H1 (cell line): ENCODE measurements at regions not wholly inside any gene's neighbourhood (a gene's known extent, or its start where the extent isn't known, plus 50 kb on each side); places are given as distances from the start of the nearest gene placed in this dataset.

Experiments used
- CTCF ChIA-PET: fragments of 300-600 bp; sonication (Branson Sonifier 250); formaldehyde crosslinking; loops from one replicate; lab custom pipeline; 2021; ENCODE audit not compliant: partially characterized antibody; lab: Charles Lee
- POLR2A ChIA-PET: fragments of 300-600 bp; sonication (Branson Sonifier 250); formaldehyde crosslinking; loops from one replicate; lab custom pipeline; 2021; ENCODE audit warnings: inconsistent platforms; ENCODE audit not compliant: partially characterized antibody; lab: Charles Lee
- DNase-seq, 2 experiments: peaks; one replicate each; pipeline versions ENCODE4 v3.0.0 to v3.0.0-alpha.2; 2010 to 2022; ENCODE audit warnings: low spot score in 2 of 2, low read depth in 1 of 2, mixed read lengths in 1 of 2
- FAIRE-seq: peaks from 2 replicates; lab custom pipeline; 2011; peaks lifted over from hg19 to GRCh38; lab: Jason Lieb, UNC
- H2AFZ ChIP-seq: 2 replicates; pipeline ENCODE4 v1.8.1; 2012; ENCODE audit warnings: low read length, inconsistent platforms
- H2AK5ac ChIP-seq: 2 replicates; pipeline ENCODE4 v1.6.1; 2013; ENCODE audit warnings: low read depth, low read length
- H2BK120ac ChIP-seq: replicated peaks from 2 replicates; pipeline ENCODE3; 2013; ENCODE audit warnings: low read depth, low read length, inconsistent platforms
- H2BK12ac ChIP-seq: 2 replicates; pipeline ENCODE4 v1.6.1; 2013; ENCODE audit warnings: low read depth, low read length
- H2BK15ac ChIP-seq: 2 replicates; pipeline ENCODE4 v1.6.1; 2013; ENCODE audit warnings: low read length
- H2BK20ac ChIP-seq: 2 replicates; pipeline ENCODE4 v1.6.1; 2013; ENCODE audit warnings: low read length
- H2BK5ac ChIP-seq: 2 replicates; pipeline ENCODE4 v1.6.1; 2013; ENCODE audit warnings: low read depth, low read length
- H3K14ac ChIP-seq: 2 replicates; pipeline ENCODE4 v1.6.1; 2013; ENCODE audit warnings: inconsistent platforms; ENCODE audit not compliant: insufficient read length
- H3K18ac ChIP-seq: 2 replicates; pipeline ENCODE4 v1.6.1; 2013; ENCODE audit warnings: low read length; ENCODE audit errors: extremely low read depth
- H3K23ac ChIP-seq: 2 replicates; pipeline ENCODE4 v1.6.1; 2013; ENCODE audit warnings: inconsistent platforms; ENCODE audit not compliant: insufficient read length
- H3K23me2 ChIP-seq: 2 replicates; pipeline ENCODE4 v1.6.1; 2013; ENCODE audit warnings: low read depth, low read length
- H3K27ac ChIP-seq: 2 replicates; pipeline ENCODE4 v1.6.1; 2011; ENCODE audit warnings: low read depth, low read length, inconsistent platforms
- H3K27me3 ChIP-seq, 4 experiments: replicated peaks in 1 of 4; 1 replicate in 1 of 4; 2 replicates in 3 of 4; pipeline versions ENCODE4 v1.6.1 to v1.8.1; 2011 to 2013; ENCODE audit warnings: low read length in 3 of 4, mild to moderate bottlenecking in 3 of 4, inconsistent platforms in 2 of 4, mixed read lengths in 2 of 4, moderate library complexity in 1 of 4; ENCODE audit not compliant: control insufficient read depth in 3 of 4, insufficient read depth in 3 of 4; ENCODE audit errors: extremely low read depth in 1 of 4
- H3K36me3 ChIP-seq, 4 experiments: 2 replicates each; pipeline versions ENCODE4 v1.6.1 to v1.8.1; 2011 to 2013; ENCODE audit warnings: mild to moderate bottlenecking in 4 of 4, low read length in 3 of 4, moderate library complexity in 2 of 4, control low read depth in 1 of 4, inconsistent platforms in 1 of 4; ENCODE audit not compliant: insufficient read depth in 4 of 4, control insufficient read depth in 2 of 4
- H3K4ac ChIP-seq: replicated peaks from 2 replicates; pipeline ENCODE3; 2013; ENCODE audit warnings: low read length, low read depth, mixed read lengths, inconsistent platforms; ENCODE audit not compliant: insufficient read length
- H3K4me1 ChIP-seq, 4 experiments: replicated peaks in 1 of 4; 1 replicate in 1 of 4; 2 replicates in 3 of 4; pipeline versions ENCODE4 v1.6.1 to v1.8.1; 2011 to 2013; ENCODE audit warnings: low read length in 3 of 4, inconsistent platforms in 2 of 4, mixed read lengths in 1 of 4; ENCODE audit not compliant: insufficient read depth in 4 of 4, control insufficient read depth in 3 of 4
- H3K4me2 ChIP-seq, 2 experiments: 2 replicates each; pipeline versions ENCODE4 v1.6.1 to v1.8.1; 2011 to 2013; ENCODE audit warnings: low read depth in 2 of 2, low read length in 2 of 2, control low read depth in 1 of 2, inconsistent platforms in 1 of 2, mild to moderate bottlenecking in 1 of 2; ENCODE audit not compliant: insufficient read depth in 1 of 2
- H3K4me3 ChIP-seq, 4 experiments: fragments of 200-600, 300-600 bp in 1 of 4; sonication (generic), shearing (Covaris generic), sonication (Bioruptor Twin) in 1 of 4; 2 replicates each; pipeline versions ENCODE4 v1.5.1 to v1.8.1; 2011 to 2016; ENCODE audit warnings: low read length in 4 of 4, low read depth in 3 of 4, control low read depth in 2 of 4, inconsistent platforms in 2 of 4, mild to moderate bottlenecking in 2 of 4, mixed read lengths in 1 of 4, moderate library complexity in 1 of 4; ENCODE audit not compliant: insufficient read depth in 2 of 4; ENCODE audit errors: extremely low read depth in 1 of 4
- H3K56ac ChIP-seq: replicated peaks from 2 replicates; pipeline ENCODE3; 2013; ENCODE audit warnings: low read depth, mild to moderate bottlenecking, mixed read lengths, low read length, inconsistent platforms; ENCODE audit not compliant: insufficient read length
- H3K79me1 ChIP-seq: 2 replicates; pipeline ENCODE4 v1.6.1; 2013; ENCODE audit warnings: low read depth, low read length, control low read depth
- H3K79me2 ChIP-seq, 2 experiments: 2 replicates each; pipeline versions ENCODE4 v1.6.1 to v1.8.1; 2012 to 2013; ENCODE audit warnings: low read length in 2 of 2, mild to moderate bottlenecking in 2 of 2, inconsistent platforms in 1 of 2; ENCODE audit not compliant: insufficient read depth in 2 of 2, control insufficient read depth in 1 of 2
- H3K9ac ChIP-seq, 4 experiments: replicated peaks in 1 of 4; 1 replicate in 1 of 4; 2 replicates in 3 of 4; pipeline versions ENCODE4 v1.6.1 to v1.8.1; 2011 to 2013; ENCODE audit warnings: low read depth in 3 of 4, low read length in 3 of 4, control low read depth in 2 of 4, mild to moderate bottlenecking in 2 of 4, moderate library complexity in 2 of 4, inconsistent platforms in 1 of 4; ENCODE audit errors: extremely low read depth in 1 of 4
- H3K9me3 ChIP-seq, 2 experiments: 2 replicates each; pipeline versions ENCODE4 v1.6.1 to v1.8.1; 2012 to 2013; ENCODE audit warnings: mild to moderate bottlenecking in 2 of 2, moderate library complexity in 2 of 2, control low read depth in 1 of 2, inconsistent platforms in 1 of 2, low read depth in 1 of 2, low read length in 1 of 2, mixed read lengths in 1 of 2; ENCODE audit not compliant: insufficient read depth in 2 of 2
- H4K20me1 ChIP-seq, 2 experiments: replicated peaks in 1 of 2; 2 replicates each; pipeline versions ENCODE3 to v1.8.1; 2011 to 2013; ENCODE audit warnings: inconsistent platforms in 2 of 2, low read length in 2 of 2, mild to moderate bottlenecking in 1 of 2; ENCODE audit not compliant: insufficient read depth in 2 of 2, control insufficient read depth in 1 of 2
- H4K5ac ChIP-seq: 2 replicates; pipeline ENCODE4 v1.6.1; 2013; ENCODE audit warnings: low read length, low read depth, mixed read lengths, inconsistent platforms; ENCODE audit not compliant: insufficient read length
- H4K8ac ChIP-seq: 2 replicates; pipeline ENCODE4 v1.8.0; 2013; ENCODE audit warnings: mild to moderate bottlenecking, moderate library complexity, low read length, inconsistent platforms; ENCODE audit not compliant: insufficient read depth; ENCODE audit errors: extremely low read depth
- H4K91ac ChIP-seq: replicated peaks from 2 replicates; pipeline ENCODE3; 2013; ENCODE audit warnings: low read length, mixed read lengths, inconsistent platforms; ENCODE audit not compliant: insufficient read length
- ASH2L ChIP-seq: fragments of 200-600, 300-600 bp; sonication (generic); IDR thresholded peaks from one replicate; pipeline ENCODE4 v1.7.1; 2017; ENCODE audit warnings: low read length
- BACH1 ChIP-seq: IDR thresholded peaks from 2 replicates; pipeline ENCODE4 v1.6.1; 2012; ENCODE audit warnings: low read length, improper control_type of control experiment
- BRCA1 ChIP-seq: IDR thresholded peaks from 2 replicates; pipeline ENCODE4 v1.6.1; 2012; ENCODE audit warnings: low read depth, low read length, improper control_type of control experiment
- CBX5 ChIP-seq: fragments of 300-800, 300-1000 bp; sonication (generic); IDR thresholded peaks from 2 replicates; pipeline ENCODE4 v1.7.1; 2016; ENCODE audit warnings: antibody characterized with exemption, low read length, low read depth
- CBX8 ChIP-seq: fragments of 300-800, 300-1000 bp; sonication (generic); IDR thresholded peaks from 2 replicates; pipeline ENCODE4 v1.7.1; 2016; ENCODE audit warnings: low read depth, low read length, borderline replicate concordance
- CEBPB ChIP-seq: IDR thresholded peaks from 2 replicates; pipeline ENCODE4 v1.6.1; 2012; ENCODE audit warnings: low read depth, low read length
- MAFK ChIP-seq: IDR thresholded peaks from 2 replicates; pipeline ENCODE4 v1.6.1; 2012; ENCODE audit warnings: low read depth, mild to moderate bottlenecking, improper control_type of control experiment, low read length
- POLR2A ChIP-seq, 2 experiments: IDR thresholded peaks; 1 replicate in 1 of 2; 2 replicates in 1 of 2; pipeline ENCODE4 v1.6.1; 2011; ENCODE audit warnings: low read depth in 2 of 2, low read length in 2 of 2, mild to moderate bottlenecking in 2 of 2; ENCODE audit errors: control extremely low read depth in 1 of 2
- RAD21 ChIP-seq, 2 experiments: IDR thresholded peaks in 1 of 2; conservative IDR thresholded peaks in 1 of 2; 2 replicates each; pipeline ENCODE4 v1.6.1; 2011; ENCODE audit warnings: low read depth in 2 of 2, low read length in 2 of 2, improper control_type of control experiment in 1 of 2, inconsistent platforms in 1 of 2, mild to moderate bottlenecking in 1 of 2, moderate library complexity in 1 of 2
- RNF2 ChIP-seq: fragments of 200-900, 300-1000 bp; sonication (generic); IDR thresholded peaks from 2 replicates; pipeline ENCODE4 v1.7.1; 2016; ENCODE audit warnings: borderline replicate concordance, low read depth, mild to moderate bottlenecking, antibody characterized with exemption, low read length; ENCODE audit not compliant: poor library complexity, severe bottlenecking; ENCODE audit errors: missing control alignments
- RXRA ChIP-seq: IDR thresholded peaks from 2 replicates; pipeline ENCODE4 v1.6.1; 2011; ENCODE audit warnings: low read depth, mild to moderate bottlenecking, low read length, moderate library complexity; ENCODE audit not compliant: insufficient read depth
- SAP30 ChIP-seq: fragments of 300-600 bp; sonication (generic); IDR thresholded peaks from 2 replicates; pipeline ENCODE4 v1.7.1; 2012; ENCODE audit warnings: low read length, moderate library complexity, mild to moderate bottlenecking, inconsistent platforms; ENCODE audit not compliant: insufficient read depth, insufficient replicate concordance
- SP2 ChIP-seq: IDR thresholded peaks from 2 replicates; pipeline ENCODE4 v1.6.1; 2012; ENCODE audit warnings: mild to moderate bottlenecking, low read length, inconsistent platforms
- TBP ChIP-seq: IDR thresholded peaks from 2 replicates; pipeline ENCODE4 v1.6.1; 2011; ENCODE audit warnings: low read depth, low read length, improper control_type of control experiment
- TCF12 ChIP-seq: IDR thresholded peaks from 2 replicates; pipeline ENCODE4 v1.6.1; 2011; ENCODE audit warnings: low read depth, mild to moderate bottlenecking, low read length
- TEAD4 ChIP-seq: IDR thresholded peaks from 2 replicates; pipeline ENCODE4 v1.6.1; 2012; ENCODE audit warnings: low read depth, low read length, inconsistent platforms, mixed read lengths
- WGBS, 2 experiments: shearing (Covaris generic) in 1 of 2; methylation state at CpG; one replicate each; pipeline versions ENCODE4 v1.1.6 to v1.1.7; 2013 to 2015; ENCODE audit warnings: low lambda C conversion rate in 2 of 2, mixed read lengths in 2 of 2, inconsistent platforms in 1 of 2, low coverage in 1 of 2, missing lambda C conversion rate in 1 of 2; ENCODE audit not compliant: insufficient replicate concordance in 2 of 2, insufficient coverage in 1 of 2, insufficient read length in 1 of 2; ENCODE audit errors: extremely low coverage in 1 of 2, missing lambda C conversion rate in 1 of 2; 5-methylcytosine and 5-hydroxymethylcytosine counted together

DNA sequence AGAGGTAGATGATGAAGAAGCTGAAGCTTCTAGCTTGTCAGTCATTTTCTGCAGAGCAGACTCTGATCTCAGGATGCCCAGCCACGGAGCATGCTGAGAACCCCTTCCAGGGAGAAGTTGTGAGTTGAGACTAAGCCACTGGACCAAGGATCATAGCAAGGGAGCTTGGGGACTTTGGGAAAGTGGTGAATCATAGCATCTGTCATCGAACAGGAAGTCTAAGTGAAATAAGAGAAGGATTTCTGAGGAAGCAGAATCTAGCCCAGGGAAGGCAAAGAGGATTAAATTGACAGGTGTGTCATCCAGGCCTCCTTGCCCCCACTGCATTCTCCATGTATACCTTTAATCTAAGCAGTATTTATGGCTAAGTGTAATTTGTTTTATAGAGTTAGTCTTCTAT, 71.8 kb upstream of the TMEM108 start:
- no peaks in the 10 kb centered on the region for H3K4me1 ChIP-seq
- no peaks in the 10 kb centered on the region for H4K20me1 ChIP-seq
- no peak overlapping the region for H3K18ac ChIP-seq
- no peaks in the 10 kb centered on the region for H3K79me2 ChIP-seq
- no peaks in the 10 kb centered on the region for H3K36me3 ChIP-seq
- H3K14ac ChIP-seq: no peak overlapping the region
- H3K23me2 ChIP-seq: no peaks in the 10 kb centered on the region
- no peak overlapping the region for H3K4ac ChIP-seq
- no peaks in the 10 kb centered on the region for H3K79me1 ChIP-seq
- FAIRE-seq: no peak
- H2BK20ac ChIP-seq: no peak overlapping the region
- H3K23ac ChIP-seq: no peak overlapping the region
- WGBS, 2 experiments: 78% methylated on average over 2 of the region's 2 CpGs; no CpG with 5 or more reads in 1 of the 2 experiments
- no peak overlapping the region for H3K4me2 ChIP-seq
- no peak overlapping the region for H4K5ac ChIP-seq
- POLR2A ChIA-PET: no interaction called here
- H2BK12ac ChIP-seq: no peak overlapping the region
- H4K91ac ChIP-seq: no peak overlapping the region
- H2BK5ac ChIP-seq: no peak overlapping the region
- H3K4me3 ChIP-seq: no peak overlapping the region
- no peaks in the 10 kb centered on the region for H3K27me3 ChIP-seq
- H3K56ac ChIP-seq: no peak overlapping the region
- no peak overlapping the region for H4K8ac ChIP-seq
- no peak overlapping the region for H2BK120ac ChIP-seq
- CTCF ChIA-PET: interaction anchor here (0.7 to 1.6 kb wide), 2 partner anchors 236 to 337 kb away, joined by 3 read pairs; no protein-coding TSS in a partner anchor
- H2AK5ac ChIP-seq: no peak overlapping the region
- H2BK15ac ChIP-seq: no peak overlapping the region
- no peak for DNase-seq
- no peaks in the 10 kb centered on the region for H3K9me3 ChIP-seq
- H2AFZ ChIP-seq: no peak overlapping the region
- H3K27ac ChIP-seq: no peak overlapping the region
- H3K9ac ChIP-seq: no peak overlapping the region
- TF ChIP-seq MAFK (no peak), RXRA (no peak), BRCA1 (no peak), CEBPB (no peak), TCF12 (no peak), RAD21 (IDR thresholded peaks at IDR 0.05 in 1 of 2, conservative IDR thresholded peaks at IDR 0.05 in 1 of 2; ENCODE audit: low read depth in 2 of 2, low read length in 2 of 2) (no peak), TEAD4 (no peak), BACH1 (no peak), CBX5 (no peak), POLR2A (IDR thresholded peaks at IDR 0.05; ENCODE audit: control extremely low read depth in 1 of 2, low read depth in 2 of 2, low read length in 2 of 2) (no peak), TBP (no peak), CBX8 (no peak), RNF2 (no peak), ASH2L (no peak), SAP30 (no peak), SP2 (no peak)
